ENCODE measurements at regions not wholly inside any gene's neighbourhood (a gene's known extent, or its start where the extent isn't known, plus 50 kb on each side); places are given as distances from the start of the nearest gene placed in this dataset.

DNA sequence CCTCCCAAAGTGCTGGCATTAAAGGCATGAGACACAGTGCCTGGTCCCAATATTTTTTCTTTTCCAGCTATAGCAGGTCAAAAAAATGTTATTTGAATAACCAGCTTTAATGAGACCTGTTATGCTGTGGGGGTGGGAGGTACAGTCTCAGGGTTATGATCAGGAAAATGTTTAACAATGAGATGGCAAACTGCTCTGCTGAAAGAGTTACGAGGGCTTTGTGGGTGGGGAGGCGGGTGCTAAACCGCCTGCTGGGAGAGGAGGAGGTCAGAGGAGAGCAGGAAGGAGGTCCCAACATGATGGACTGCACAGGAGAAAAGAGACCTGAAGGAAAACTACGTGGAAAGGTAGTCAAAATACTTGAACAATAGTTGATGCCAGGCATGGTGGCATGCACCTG, 126.0 kb upstream of the B3GALT2 start:
- H3K27me3 ChIP-seq: no peaks in the 10 kb centered on the region
- TF ChIP-seq POLR2A (IDR thresholded peaks at IDR 0.05): no peak
- no peak overlapping the region for H3K27ac ChIP-seq
- no peak for DNase-seq
- H3K4me3 ChIP-seq (replicated peaks in 1 of 3): no peak overlapping the region
- WGBS, 2 donors: 90 to 94% methylated on average over 4 of the region's 4 CpGs
- no peaks in the 10 kb centered on the region for H3K4me1 ChIP-seq
- H3K36me3 ChIP-seq: no peaks in the 10 kb centered on the region
- intact Hi-C loops (cut with DNase I): no loop called here
- no peaks in the 10 kb centered on the region for H3K9me3 ChIP-seq

DNA sequence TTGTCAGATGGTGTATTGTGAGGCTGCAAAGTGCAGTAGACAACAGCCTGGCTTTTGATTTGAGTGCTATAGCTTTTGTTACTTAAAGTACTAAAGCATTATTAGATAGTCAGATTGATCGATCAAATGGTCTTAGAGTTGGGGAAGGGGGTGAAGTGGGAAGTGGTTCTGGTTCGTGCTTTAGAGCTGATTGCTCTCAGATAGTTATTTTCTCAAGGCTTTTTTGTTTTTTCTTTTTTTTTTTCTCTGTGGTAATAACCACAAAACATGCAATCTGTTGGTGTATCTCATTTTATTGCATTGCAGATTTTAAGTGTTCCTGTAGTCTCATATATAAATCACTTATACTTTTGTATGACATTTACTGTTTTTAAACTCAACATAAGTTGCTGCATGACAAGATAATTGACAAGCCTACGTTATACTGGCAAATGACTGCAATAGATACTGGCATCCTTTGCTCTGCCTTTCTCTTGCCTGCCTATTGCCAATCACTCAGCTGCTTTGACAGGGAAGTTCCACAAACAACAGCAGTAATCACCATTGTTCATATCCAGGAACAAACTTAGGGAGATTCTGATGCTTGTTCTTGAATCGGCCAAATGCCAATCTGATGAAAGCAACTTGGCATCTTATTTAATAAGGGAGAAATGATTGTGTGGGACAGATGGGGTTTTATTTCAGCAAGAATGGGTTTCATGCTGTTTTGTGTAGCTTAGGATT, 125.0 kb upstream of the B3GALT2 start:
- TF ChIP-seq, protein P1, sequence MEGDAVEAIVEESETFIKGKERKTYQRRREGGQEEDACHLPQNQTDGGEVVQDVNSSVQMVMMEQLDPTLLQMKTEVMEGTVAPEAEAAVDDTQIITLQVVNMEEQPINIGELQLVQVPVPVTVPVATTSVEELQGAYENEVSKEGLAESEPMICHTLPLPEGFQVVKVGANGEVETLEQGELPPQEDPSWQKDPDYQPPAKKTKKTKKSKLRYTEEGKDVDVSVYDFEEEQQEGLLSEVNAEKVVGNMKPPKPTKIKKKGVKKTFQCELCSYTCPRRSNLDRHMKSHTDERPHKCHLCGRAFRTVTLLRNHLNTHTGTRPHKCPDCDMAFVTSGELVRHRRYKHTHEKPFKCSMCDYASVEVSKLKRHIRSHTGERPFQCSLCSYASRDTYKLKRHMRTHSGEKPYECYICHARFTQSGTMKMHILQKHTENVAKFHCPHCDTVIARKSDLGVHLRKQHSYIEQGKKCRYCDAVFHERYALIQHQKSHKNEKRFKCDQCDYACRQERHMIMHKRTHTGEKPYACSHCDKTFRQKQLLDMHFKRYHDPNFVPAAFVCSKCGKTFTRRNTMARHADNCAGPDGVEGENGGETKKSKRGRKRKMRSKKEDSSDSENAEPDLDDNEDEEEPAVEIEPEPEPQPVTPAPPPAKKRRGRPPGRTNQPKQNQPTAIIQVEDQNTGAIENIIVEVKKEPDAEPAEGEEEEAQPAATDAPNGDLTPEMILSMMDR (IDR thresholded peaks at IDR 0.05): no peak
- TF ChIP-seq POLR2A (IDR thresholded peaks at IDR 0.05): no peak
- Histone ChIP-seq H3K9me3 (no peaks in the 10 kb centered on the region), H3K27ac (no peak overlapping the region), H3K4me1 (no peaks in the 10 kb centered on the region), H3K4me3 (replicated peaks in 1 of 3) (no peak overlapping the region), H3K27me3 (no peaks in the 10 kb centered on the region), H3K36me3 (no peaks in the 10 kb centered on the region)
- DNase-seq: no peak
- WGBS, 2 donors: 79 to 80% methylated on average over 4 of the region's 4 CpGs
- intact Hi-C loops (cut with DNase I): no loop called here

DNA sequence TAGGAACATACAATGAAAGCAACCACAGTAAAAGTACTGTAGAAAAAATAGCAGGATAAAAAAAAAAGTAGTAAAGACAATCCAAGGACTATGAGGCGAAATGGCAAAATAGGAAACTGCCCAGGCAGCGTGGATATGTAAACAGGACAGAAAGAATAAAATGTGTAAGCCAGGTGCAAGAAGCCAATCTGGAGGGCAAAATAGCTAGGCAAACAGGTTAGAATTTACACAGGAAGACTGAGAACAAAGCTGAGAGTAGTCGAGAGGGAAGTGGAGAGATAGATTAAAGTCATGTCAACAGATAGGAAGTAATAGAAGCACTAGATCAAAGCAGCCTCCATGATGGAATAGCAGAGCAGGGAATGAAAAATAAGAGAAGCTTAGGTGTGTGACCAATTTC, 124.2 kb upstream of the B3GALT2 start:
- Histone ChIP-seq H3K4me1 (no peaks in the 10 kb centered on the region), H3K9me3 (no peaks in the 10 kb centered on the region), H3K4me3 (replicated peaks in 1 of 3) (no peak overlapping the region), H3K36me3 (no peaks in the 10 kb centered on the region), H3K27me3 (no peaks in the 10 kb centered on the region), H3K27ac (no peak overlapping the region)
- TF ChIP-seq, protein P1 (IDR thresholded peaks at IDR 0.05): no peak
- TF ChIP-seq POLR2A (IDR thresholded peaks at IDR 0.05): no peak
- intact Hi-C loops (cut with DNase I): no loop called here
- 49 to 52% methylated on average over 3 of the region's 3 CpGs for WGBS, 2 donors
- no peak for DNase-seq

DNA sequence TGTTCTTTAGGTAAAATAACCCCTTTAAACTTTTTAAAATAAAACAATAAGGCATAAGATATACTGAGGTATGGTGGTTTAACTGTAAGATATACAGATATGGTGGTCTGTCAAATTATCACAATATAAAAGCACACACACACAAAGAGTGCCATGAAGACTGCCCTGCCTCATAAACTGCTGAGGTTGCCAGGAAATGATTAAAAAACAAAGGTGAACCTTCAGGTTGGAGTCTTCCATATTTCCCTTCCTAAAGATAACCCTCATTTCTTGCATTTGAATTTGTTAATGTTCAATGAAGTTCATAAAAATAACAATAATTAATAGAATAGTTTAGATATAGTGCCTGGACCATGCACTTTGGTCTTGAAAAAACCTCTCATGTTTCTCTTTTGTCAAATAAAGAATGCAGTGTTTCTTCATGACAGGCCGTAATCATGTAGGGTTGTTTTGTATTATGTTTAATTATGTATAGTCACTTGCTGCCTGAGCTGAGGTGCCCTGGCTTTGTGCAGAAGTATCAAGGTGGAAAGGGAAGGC, 123.6 kb upstream of the B3GALT2 start:
- Histone ChIP-seq H3K27me3 (no peaks in the 10 kb centered on the region), H3K36me3 (no peaks in the 10 kb centered on the region), H3K4me3 (replicated peaks in 1 of 3) (no peak overlapping the region), H3K4me1 (no peaks in the 10 kb centered on the region), H3K9me3 (no peaks in the 10 kb centered on the region), H3K27ac (no peak overlapping the region)
- WGBS, 2 donors: 89 to 93% methylated on average over 1 of the region's 1 CpG
- intact Hi-C loops (cut with DNase I): no loop called here
- no peak for DNase-seq
- TF ChIP-seq, protein P1 (IDR thresholded peaks at IDR 0.05): no peak
- TF ChIP-seq POLR2A (IDR thresholded peaks at IDR 0.05): no peak

DNA sequence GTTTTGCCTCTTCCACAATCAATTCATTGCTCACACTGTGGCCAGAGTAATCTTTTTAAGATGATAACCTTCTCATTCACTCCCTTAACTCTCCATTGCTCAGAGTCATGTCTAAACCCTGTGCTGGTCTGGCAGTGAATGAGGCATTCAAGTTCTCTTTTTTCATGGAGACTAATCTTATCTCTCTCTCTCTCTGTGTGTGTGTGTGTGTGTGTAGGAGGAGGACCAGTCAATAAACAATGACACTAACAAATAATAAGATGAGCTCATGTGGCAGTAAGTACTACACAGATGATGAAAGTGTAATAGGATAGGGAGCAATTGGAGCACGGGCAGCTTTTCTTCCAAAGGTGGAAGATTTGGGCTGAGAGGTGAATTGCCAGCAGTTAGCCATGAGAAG, 122.0 kb upstream of the B3GALT2 start:
- DNase-seq: no peak
- TF ChIP-seq, protein P1 (IDR thresholded peaks at IDR 0.05): no peak
- no peak for TF ChIP-seq POLR2A (IDR thresholded peaks at IDR 0.05)
- Histone ChIP-seq H3K4me1 (no peaks in the 10 kb centered on the region), H3K27ac (no peak overlapping the region), H3K36me3 (no peaks in the 10 kb centered on the region), H3K27me3 (no peaks in the 10 kb centered on the region), H3K4me3 (replicated peaks in 1 of 3) (no peak overlapping the region), H3K9me3 (no peaks in the 10 kb centered on the region)
- intact Hi-C loops (cut with DNase I): no loop called here
- 60 to 77% methylated on average over 1 of the region's 1 CpG for whole genome bisulfite sequencing, 2 donors

All from thyroid gland (tissue), 4 donors.